ENCODE measurements at regions not wholly inside any gene's neighbourhood (a gene's known extent, or its start where the extent isn't known, plus 50 kb on each side); places are given as distances from the start of the nearest gene placed in this dataset.
"Not testable (repeated sequence)": the region's sequence is repeated elsewhere in the genome, so short reads cannot be mapped to it uniquely, and the experiment has no call there.

DNA sequence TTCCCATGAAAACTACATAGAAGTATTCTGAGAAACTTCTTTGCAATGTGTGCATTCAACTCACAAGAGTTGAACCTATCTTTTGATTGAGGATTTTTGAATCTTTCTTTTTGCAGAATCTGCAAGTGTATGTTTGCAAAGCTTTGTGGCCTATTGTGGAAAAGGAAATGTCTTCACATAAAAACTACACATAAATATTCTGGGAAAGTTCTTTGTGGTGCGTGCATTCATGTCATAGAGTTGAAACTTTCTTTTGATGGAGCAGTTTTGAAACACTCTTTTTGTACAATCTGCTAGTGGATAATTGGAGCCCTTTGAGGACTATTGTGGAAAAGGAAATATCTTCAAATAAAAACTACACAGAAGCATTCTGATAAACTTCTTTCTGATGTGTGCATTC is 4157.7 kb upstream of the OR11H1 start:
- peaks cover 54% of the 10 kb centered on the region for H3K4me1 Mint-ChIP-seq (ENCODE audit: low read depth)
- peaks cover 16% of the 10 kb centered on the region for H3K36me3 Mint-ChIP-seq (ENCODE audit: low read depth)
- H3K27me3 Mint-ChIP-seq (ENCODE audit: low read depth); intact Hi-C loops (cut with micrococcal nuclease); H3K4me3 Mint-ChIP-seq; DNase-seq; CTCF ChIA-PET; H3K27ac Mint-ChIP-seq: not testable (repeated sequence)
- peaks cover 25% of the 10 kb centered on the region for H3K9me3 Mint-ChIP-seq

Data from activated naive CD4-positive, alpha-beta T cell treated with anti-CD3 and anti-CD28 coated beads for 36 hours (primary cell).